ENCODE measurements at regions not wholly inside any gene's neighbourhood (a gene's known extent, or its start where the extent isn't known, plus 50 kb on each side); places are given as distances from the start of the nearest gene placed in this dataset.

- H3K9me3 ChIP-seq (ENCODE audit: insufficient read depth in 2 of 2, low read depth in 1 of 2, low read length in 1 of 2): no peaks in the 10 kb centered on the region
- TF ChIP-seq TBP (IDR thresholded peaks at IDR 0.05; ENCODE audit: low read depth, low read length): no peak
- TF ChIP-seq BCL11A (IDR thresholded peaks at IDR 0.05; ENCODE audit: low read depth in 2 of 2, low read length in 2 of 2): no peak
Measured at GRCh38 chr9:111736714-111737113, 58.0 kb downstream of the SHOC1 start.

More at GRCh38 chr9:111736714-111737113, 58.0 kb downstream of the SHOC1 start:
- Histone ChIP-seq H3K23ac (ENCODE audit: insufficient read length) (no peak overlapping the region), H4K91ac (replicated peaks; ENCODE audit: insufficient read length, low read length) (no peak overlapping the region), H3K56ac (replicated peaks; ENCODE audit: insufficient read length, low read depth, low read length) (no peak overlapping the region), H4K5ac (ENCODE audit: insufficient read length, low read depth, low read length) (no peak overlapping the region), H2AK5ac (ENCODE audit: low read depth, low read length) (no peak overlapping the region), H4K20me1 (replicated peaks in 1 of 2; ENCODE audit: control insufficient read depth in 1 of 2, insufficient read depth in 2 of 2, low read length in 2 of 2) (no peaks in the 10 kb centered on the region), H2BK15ac (ENCODE audit: low read length) (no peak overlapping the region), H3K4ac (replicated peaks; ENCODE audit: insufficient read length, low read depth, low read length) (no peak overlapping the region), H2BK120ac (replicated peaks; ENCODE audit: low read depth, low read length) (no peak overlapping the region), H3K9ac (replicated peaks in 1 of 4; ENCODE audit: extremely low read depth in 1 of 4, low read depth in 3 of 4, low read length in 3 of 4) (no peak overlapping the region), H3K79me2 (ENCODE audit: control insufficient read depth in 1 of 2, insufficient read depth in 2 of 2, low read length in 2 of 2) (no peaks in the 10 kb centered on the region), H3K79me1 (ENCODE audit: low read depth, low read length) (no peaks in the 10 kb centered on the region), H3K4me2 (ENCODE audit: insufficient read depth in 1 of 2, low read depth in 2 of 2, low read length in 2 of 2) (no peak overlapping the region), H3K18ac (ENCODE audit: extremely low read depth, low read length) (no peak overlapping the region), H3K23me2 (ENCODE audit: low read depth, low read length) (no peaks in the 10 kb centered on the region), H2BK12ac (ENCODE audit: low read depth, low read length) (no peak overlapping the region), H4K8ac (ENCODE audit: extremely low read depth, insufficient read depth, low read length) (no peak overlapping the region), H3K27me3 (replicated peaks in 1 of 4; ENCODE audit: control insufficient read depth in 3 of 4, extremely low read depth in 1 of 4, insufficient read depth in 3 of 4, low read length in 3 of 4) (no peaks in the 10 kb centered on the region), H2AFZ (ENCODE audit: low read length) (no peak overlapping the region), H3K14ac (ENCODE audit: insufficient read length) (no peak overlapping the region), H3K36me3 (ENCODE audit: control insufficient read depth in 2 of 4, insufficient read depth in 4 of 4, low read length in 3 of 4) (no peaks in the 10 kb centered on the region; a peak in 1 of 8 replicates), H3K4me3 (ENCODE audit: extremely low read depth in 1 of 4, insufficient read depth in 2 of 4, low read depth in 3 of 4, low read length in 4 of 4) (no peak overlapping the region), H2BK5ac (ENCODE audit: low read depth, low read length) (no peak overlapping the region), H3K4me1 (replicated peaks in 1 of 4; ENCODE audit: control insufficient read depth in 3 of 4, insufficient read depth in 4 of 4, low read length in 3 of 4) (no peaks in the 10 kb centered on the region), H3K27ac (ENCODE audit: low read depth, low read length) (no peak overlapping the region), H2BK20ac (ENCODE audit: low read length) (no peak overlapping the region)
- DNase-seq (ENCODE audit: low read depth in 1 of 2, low spot score in 2 of 2) (no peak), FAIRE-seq (no peak)
- ChIA-PET POLR2A (ENCODE audit: partially characterized antibody) (no interaction called here), CTCF (ENCODE audit: partially characterized antibody) (no interaction called here)
